ENCODE measurements at regions not wholly inside any gene's neighbourhood (a gene's known extent, or its start where the extent isn't known, plus 50 kb on each side); places are given as distances from the start of the nearest gene placed in this dataset.
"Not testable (repeated sequence)": the region's sequence is repeated elsewhere in the genome, so short reads cannot be mapped to it uniquely, and the experiment has no call there.

DNA sequence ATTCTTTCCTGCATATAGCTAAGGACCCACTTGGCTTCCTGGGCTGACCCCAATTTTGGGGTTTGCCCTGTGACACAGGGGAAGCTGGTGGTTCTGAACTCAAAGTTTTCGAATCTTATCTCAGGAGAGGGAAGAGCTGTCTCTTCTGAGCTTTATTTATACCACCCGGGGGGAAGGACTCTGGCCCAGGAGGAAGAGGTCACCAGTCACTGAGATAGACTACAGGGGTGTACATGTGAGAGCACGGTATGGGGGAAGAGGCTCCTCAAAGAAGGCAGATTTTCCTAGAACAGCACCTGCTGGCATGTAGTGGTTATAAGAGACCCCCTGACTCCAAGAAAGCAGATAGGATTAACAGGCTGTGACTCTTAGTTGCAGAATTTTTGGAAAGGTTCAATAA lies 101.8 kb upstream of the ELMO1 start:
- H3K4me1 ChIP-seq (ENCODE audit: low read depth, poor library complexity, severe bottlenecking), result no peaks in the 10 kb centered on the region
- no peaks in the 10 kb centered on the region for H3K36me3 ChIP-seq (ENCODE audit: insufficient read depth)
- H2AFZ ChIP-seq (ENCODE audit: low read depth), result no peak overlapping the region
- no peaks in the 10 kb centered on the region for H4K20me1 ChIP-seq (ENCODE audit: insufficient read depth)
- no peak overlapping the region for H3K4me3 ChIP-seq (IDR thresholded peaks at IDR 0.05; ENCODE audit: insufficient read depth, low read depth, low read length)
- TF ChIP-seq, protein P1, sequence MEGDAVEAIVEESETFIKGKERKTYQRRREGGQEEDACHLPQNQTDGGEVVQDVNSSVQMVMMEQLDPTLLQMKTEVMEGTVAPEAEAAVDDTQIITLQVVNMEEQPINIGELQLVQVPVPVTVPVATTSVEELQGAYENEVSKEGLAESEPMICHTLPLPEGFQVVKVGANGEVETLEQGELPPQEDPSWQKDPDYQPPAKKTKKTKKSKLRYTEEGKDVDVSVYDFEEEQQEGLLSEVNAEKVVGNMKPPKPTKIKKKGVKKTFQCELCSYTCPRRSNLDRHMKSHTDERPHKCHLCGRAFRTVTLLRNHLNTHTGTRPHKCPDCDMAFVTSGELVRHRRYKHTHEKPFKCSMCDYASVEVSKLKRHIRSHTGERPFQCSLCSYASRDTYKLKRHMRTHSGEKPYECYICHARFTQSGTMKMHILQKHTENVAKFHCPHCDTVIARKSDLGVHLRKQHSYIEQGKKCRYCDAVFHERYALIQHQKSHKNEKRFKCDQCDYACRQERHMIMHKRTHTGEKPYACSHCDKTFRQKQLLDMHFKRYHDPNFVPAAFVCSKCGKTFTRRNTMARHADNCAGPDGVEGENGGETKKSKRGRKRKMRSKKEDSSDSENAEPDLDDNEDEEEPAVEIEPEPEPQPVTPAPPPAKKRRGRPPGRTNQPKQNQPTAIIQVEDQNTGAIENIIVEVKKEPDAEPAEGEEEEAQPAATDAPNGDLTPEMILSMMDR (conservative IDR thresholded peaks at IDR 0.05; ENCODE audit: low read depth, low read length), result no peak
- H3K79me2 ChIP-seq (ENCODE audit: insufficient read depth, low read depth), result no peaks in the 10 kb centered on the region
- H3K4me2 ChIP-seq, result no peak overlapping the region
- no peak overlapping the region for H3K27ac ChIP-seq
- H3K9ac ChIP-seq, result no peak overlapping the region
- H3K27me3 ChIP-seq (ENCODE audit: insufficient read depth, low read depth), result no peaks in the 10 kb centered on the region

DNA sequence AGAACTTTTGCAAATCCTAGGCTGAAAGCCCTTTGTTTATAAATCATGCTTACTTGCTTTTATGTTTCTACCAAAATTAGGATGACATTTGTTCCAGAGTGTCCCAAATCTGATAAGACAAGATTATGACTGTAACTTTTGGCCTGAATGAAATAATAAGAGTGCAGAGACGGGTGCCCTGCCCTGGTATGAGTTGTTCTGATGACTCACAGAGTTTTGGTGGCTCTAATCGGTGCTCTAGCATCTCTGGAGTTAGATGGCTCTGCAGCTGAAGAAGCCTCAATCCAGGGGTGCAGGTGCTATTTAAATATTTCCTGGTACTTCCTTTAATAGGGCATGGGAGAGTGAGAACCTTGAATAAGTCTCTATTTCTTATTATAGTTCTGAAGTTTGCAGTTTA lies 102.2 kb upstream of the ELMO1 start:
- H3K27ac ChIP-seq, result no peak overlapping the region
- no peak overlapping the region for H3K4me3 ChIP-seq (IDR thresholded peaks at IDR 0.05; ENCODE audit: insufficient read depth, low read depth, low read length)
- H3K4me2 ChIP-seq, result no peak overlapping the region
- no peak overlapping the region for H3K9ac ChIP-seq
- no peaks in the 10 kb centered on the region for H3K79me2 ChIP-seq (ENCODE audit: insufficient read depth, low read depth)
- H3K27me3 ChIP-seq (ENCODE audit: insufficient read depth, low read depth), result no peaks in the 10 kb centered on the region
- no peaks in the 10 kb centered on the region for H3K4me1 ChIP-seq (ENCODE audit: low read depth, poor library complexity, severe bottlenecking)
- TF ChIP-seq, protein P1 (conservative IDR thresholded peaks at IDR 0.05; ENCODE audit: low read depth, low read length), result no peak
- H2AFZ ChIP-seq (ENCODE audit: low read depth), result no peak overlapping the region
- no peaks in the 10 kb centered on the region for H3K36me3 ChIP-seq (ENCODE audit: insufficient read depth)
- H4K20me1 ChIP-seq (ENCODE audit: insufficient read depth), result no peaks in the 10 kb centered on the region

GRCh38 chr7:37552030-37552429 lies 103.4 kb upstream of the ELMO1 start:
- Histone ChIP-seq H3K4me2 (no peak overlapping the region), H3K36me3 (ENCODE audit: insufficient read depth) (no peaks in the 10 kb centered on the region), H4K20me1 (ENCODE audit: insufficient read depth) (no peaks in the 10 kb centered on the region), H3K27me3 (ENCODE audit: insufficient read depth, low read depth) (no peaks in the 10 kb centered on the region), H3K9ac (no peak overlapping the region), H3K4me1 (ENCODE audit: low read depth, poor library complexity, severe bottlenecking) (no peaks in the 10 kb centered on the region), H2AFZ (ENCODE audit: low read depth) (no peak overlapping the region), H3K4me3 (IDR thresholded peaks at IDR 0.05; ENCODE audit: insufficient read depth, low read depth, low read length) (no peak overlapping the region), H3K27ac (no peak overlapping the region), H3K79me2 (ENCODE audit: insufficient read depth, low read depth) (no peaks in the 10 kb centered on the region)
- TF ChIP-seq, protein P1 (conservative IDR thresholded peaks at IDR 0.05; ENCODE audit: low read depth, low read length), result no peak

- not testable (repeated sequence) for H2AFZ ChIP-seq (ENCODE audit: low read depth); H3K9ac ChIP-seq; H4K20me1 ChIP-seq (ENCODE audit: insufficient read depth)
Measured at GRCh38 chr7:37552439-37552838, 103.8 kb upstream of the ELMO1 start.

DNA sequence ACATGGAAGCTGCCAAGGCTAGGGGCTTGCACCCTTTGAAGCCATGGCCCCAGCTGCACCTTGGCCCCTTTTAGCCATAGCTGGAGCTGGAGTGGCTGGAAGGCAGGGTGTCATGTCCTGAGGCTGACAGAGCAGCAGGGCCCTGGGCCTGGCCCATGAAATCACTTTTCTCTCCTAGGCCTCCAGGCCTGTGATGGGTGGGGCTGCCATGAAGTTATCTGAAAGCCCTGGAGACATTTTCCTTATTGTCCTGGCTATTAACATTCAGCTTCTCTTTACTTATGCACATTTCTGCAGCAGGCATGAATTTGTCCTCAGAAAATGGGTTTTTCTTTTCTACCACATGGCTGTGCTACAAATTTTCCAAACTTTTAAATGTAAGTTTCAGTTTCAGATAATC lies 106.9 kb upstream of the ELMO1 start:
- H3K27me3 ChIP-seq (ENCODE audit: insufficient read depth, low read depth), result no peaks in the 10 kb centered on the region
- H3K79me2 ChIP-seq (ENCODE audit: insufficient read depth, low read depth), result no peaks in the 10 kb centered on the region
- H3K36me3 ChIP-seq (ENCODE audit: insufficient read depth), result no peaks in the 10 kb centered on the region
- H4K20me1 ChIP-seq (ENCODE audit: insufficient read depth), result no peaks in the 10 kb centered on the region
- H3K9ac ChIP-seq, result no peak overlapping the region
- no peaks in the 10 kb centered on the region for H3K4me1 ChIP-seq (ENCODE audit: low read depth, poor library complexity, severe bottlenecking)
- no peak overlapping the region for H3K4me2 ChIP-seq
- TF ChIP-seq, protein P1 (conservative IDR thresholded peaks at IDR 0.05; ENCODE audit: low read depth, low read length), result no peak
- no peak overlapping the region for H2AFZ ChIP-seq (ENCODE audit: low read depth)
- H3K4me3 ChIP-seq (IDR thresholded peaks at IDR 0.05; ENCODE audit: insufficient read depth, low read depth, low read length), result no peak overlapping the region
- no peak overlapping the region for H3K27ac ChIP-seq

More at GRCh38 chr7:37552439-37552838, 103.8 kb upstream of the ELMO1 start:
- not testable (repeated sequence) for H3K4me3 ChIP-seq (IDR thresholded peaks at IDR 0.05; ENCODE audit: insufficient read depth, low read depth, low read length); H3K4me2 ChIP-seq; H3K27me3 ChIP-seq (ENCODE audit: insufficient read depth, low read depth); H3K4me1 ChIP-seq (ENCODE audit: low read depth, poor library complexity, severe bottlenecking); H3K27ac ChIP-seq; H3K36me3 ChIP-seq (ENCODE audit: insufficient read depth); H3K79me2 ChIP-seq (ENCODE audit: insufficient read depth, low read depth)
